ENCODE measurements at regions not wholly inside any gene's neighbourhood (a gene's known extent, or its start where the extent isn't known, plus 50 kb on each side); places are given as distances from the start of the nearest gene placed in this dataset.

DNA sequence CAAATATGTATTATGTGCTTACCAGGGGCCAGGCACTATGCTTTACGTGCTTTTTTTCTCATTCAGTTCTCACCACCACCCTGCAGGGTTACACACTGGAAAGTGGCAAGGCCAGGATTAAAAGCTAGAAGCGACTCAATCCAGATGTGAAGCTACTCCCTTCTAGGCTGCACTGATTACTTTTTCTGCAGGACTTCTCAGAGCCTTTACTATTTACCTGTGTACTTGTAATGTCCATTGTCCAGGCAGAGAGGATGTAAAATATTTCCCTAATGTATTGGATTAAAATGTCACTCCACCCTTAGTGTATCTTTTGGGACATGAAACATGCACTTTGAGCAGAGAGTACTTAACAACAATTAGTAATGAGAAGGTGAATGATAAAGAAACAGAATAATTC is 287.5 kb upstream of the EEF2KMT start:
- TF ChIP-seq FOXM1 (IDR thresholded peaks at IDR 0.05; ENCODE audit: borderline replicate concordance, low read depth), result no peak
- no peak for TF ChIP-seq TEAD4 (IDR thresholded peaks at IDR 0.05)
- TF ChIP-seq TAF1 (IDR thresholded peaks at IDR 0.05; ENCODE audit: low read depth), result no peak
- TF ChIP-seq, protein P1, sequence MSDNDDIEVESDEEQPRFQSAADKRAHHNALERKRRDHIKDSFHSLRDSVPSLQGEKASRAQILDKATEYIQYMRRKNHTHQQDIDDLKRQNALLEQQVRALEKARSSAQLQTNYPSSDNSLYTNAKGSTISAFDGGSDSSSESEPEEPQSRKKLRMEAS (IDR thresholded peaks at IDR 0.05), result no peak
- no peak for TF ChIP-seq EGR1 (IDR thresholded peaks at IDR 0.05)
- TF ChIP-seq RAD21 (IDR thresholded peaks at IDR 0.05; ENCODE audit: low read depth), result no peak
- TF ChIP-seq TCF12 (IDR thresholded peaks at IDR 0.05; ENCODE audit: low read depth), result no peak
- no peak for TF ChIP-seq CREB1 (IDR thresholded peaks at IDR 0.05; ENCODE audit: low read depth)
- TF ChIP-seq, protein P2, sequence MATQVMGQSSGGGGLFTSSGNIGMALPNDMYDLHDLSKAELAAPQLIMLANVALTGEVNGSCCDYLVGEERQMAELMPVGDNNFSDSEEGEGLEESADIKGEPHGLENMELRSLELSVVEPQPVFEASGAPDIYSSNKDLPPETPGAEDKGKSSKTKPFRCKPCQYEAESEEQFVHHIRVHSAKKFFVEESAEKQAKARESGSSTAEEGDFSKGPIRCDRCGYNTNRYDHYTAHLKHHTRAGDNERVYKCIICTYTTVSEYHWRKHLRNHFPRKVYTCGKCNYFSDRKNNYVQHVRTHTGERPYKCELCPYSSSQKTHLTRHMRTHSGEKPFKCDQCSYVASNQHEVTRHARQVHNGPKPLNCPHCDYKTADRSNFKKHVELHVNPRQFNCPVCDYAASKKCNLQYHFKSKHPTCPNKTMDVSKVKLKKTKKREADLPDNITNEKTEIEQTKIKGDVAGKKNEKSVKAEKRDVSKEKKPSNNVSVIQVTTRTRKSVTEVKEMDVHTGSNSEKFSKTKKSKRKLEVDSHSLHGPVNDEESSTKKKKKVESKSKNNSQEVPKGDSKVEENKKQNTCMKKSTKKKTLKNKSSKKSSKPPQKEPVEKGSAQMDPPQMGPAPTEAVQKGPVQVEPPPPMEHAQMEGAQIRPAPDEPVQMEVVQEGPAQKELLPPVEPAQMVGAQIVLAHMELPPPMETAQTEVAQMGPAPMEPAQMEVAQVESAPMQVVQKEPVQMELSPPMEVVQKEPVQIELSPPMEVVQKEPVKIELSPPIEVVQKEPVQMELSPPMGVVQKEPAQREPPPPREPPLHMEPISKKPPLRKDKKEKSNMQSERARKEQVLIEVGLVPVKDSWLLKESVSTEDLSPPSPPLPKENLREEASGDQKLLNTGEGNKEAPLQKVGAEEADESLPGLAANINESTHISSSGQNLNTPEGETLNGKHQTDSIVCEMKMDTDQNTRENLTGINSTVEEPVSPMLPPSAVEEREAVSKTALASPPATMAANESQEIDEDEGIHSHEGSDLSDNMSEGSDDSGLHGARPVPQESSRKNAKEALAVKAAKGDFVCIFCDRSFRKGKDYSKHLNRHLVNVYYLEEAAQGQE (IDR thresholded peaks at IDR 0.05; ENCODE audit: low read depth), result no peak
- no peak for TF ChIP-seq CEBPB (IDR thresholded peaks at IDR 0.05)

DNA sequence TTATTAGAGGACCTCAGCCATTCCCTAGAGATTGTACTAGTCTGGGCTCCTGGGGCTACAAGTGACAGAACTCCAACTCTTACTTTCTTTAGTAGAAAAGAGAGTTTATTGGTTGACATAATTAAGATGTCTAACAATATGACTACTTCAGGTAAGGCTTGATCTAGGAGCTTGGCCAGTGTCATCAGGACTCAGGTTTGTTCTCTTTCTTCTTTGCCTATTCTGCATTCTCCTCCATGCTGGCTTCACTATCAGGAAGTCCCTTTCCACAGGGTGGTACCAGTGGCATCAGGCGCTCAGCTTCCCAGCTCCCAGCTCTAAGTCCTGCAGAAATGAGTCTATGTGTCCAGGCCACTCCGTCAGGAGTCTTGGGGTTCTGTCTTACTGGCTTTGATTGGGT is 286.1 kb upstream of the EEF2KMT start:
- no peak for TF ChIP-seq YY1 (IDR thresholded peaks at IDR 0.05; ENCODE audit: low read depth)
- TF ChIP-seq, protein P3, sequence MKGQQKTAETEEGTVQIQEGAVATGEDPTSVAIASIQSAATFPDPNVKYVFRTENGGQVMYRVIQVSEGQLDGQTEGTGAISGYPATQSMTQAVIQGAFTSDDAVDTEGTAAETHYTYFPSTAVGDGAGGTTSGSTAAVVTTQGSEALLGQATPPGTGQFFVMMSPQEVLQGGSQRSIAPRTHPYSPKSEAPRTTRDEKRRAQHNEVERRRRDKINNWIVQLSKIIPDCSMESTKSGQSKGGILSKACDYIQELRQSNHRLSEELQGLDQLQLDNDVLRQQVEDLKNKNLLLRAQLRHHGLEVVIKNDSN (IDR thresholded peaks at IDR 0.05), result no peak
- TF ChIP-seq CREB1 (IDR thresholded peaks at IDR 0.05; ENCODE audit: low read depth), result no peak
- no peak for TF ChIP-seq NFIC (IDR thresholded peaks at IDR 0.05)
- TF ChIP-seq CEBPB (IDR thresholded peaks at IDR 0.05), result no peak

DNA sequence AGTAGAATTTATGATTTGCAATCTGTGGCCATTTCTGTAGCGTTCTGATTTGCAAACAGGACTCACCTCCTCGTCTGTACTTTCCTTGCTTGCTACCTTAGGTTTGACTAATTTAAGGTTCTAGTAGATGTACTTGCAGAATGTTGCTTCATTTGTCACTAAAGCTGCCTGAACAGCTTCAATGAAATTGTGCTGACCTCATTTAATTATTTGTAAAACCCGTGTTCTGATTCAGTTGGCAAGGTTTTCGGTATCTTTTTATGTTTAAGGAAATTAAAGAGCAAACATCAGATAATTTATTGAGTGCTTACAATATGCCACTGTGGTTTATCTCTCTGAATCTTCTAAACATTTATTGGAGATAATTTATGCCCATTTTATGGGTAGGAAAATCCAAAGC is 284.9 kb upstream of the EEF2KMT start:
- TF ChIP-seq YY1 (IDR thresholded peaks at IDR 0.05; ENCODE audit: low read depth) (no peak), TCF12 (IDR thresholded peaks at IDR 0.05; ENCODE audit: low read depth) (no peak), EGR1 (IDR thresholded peaks at IDR 0.05) (no peak), ZBTB7A (IDR thresholded peaks at IDR 0.05; ENCODE audit: low read depth) (no peak)

DNA sequence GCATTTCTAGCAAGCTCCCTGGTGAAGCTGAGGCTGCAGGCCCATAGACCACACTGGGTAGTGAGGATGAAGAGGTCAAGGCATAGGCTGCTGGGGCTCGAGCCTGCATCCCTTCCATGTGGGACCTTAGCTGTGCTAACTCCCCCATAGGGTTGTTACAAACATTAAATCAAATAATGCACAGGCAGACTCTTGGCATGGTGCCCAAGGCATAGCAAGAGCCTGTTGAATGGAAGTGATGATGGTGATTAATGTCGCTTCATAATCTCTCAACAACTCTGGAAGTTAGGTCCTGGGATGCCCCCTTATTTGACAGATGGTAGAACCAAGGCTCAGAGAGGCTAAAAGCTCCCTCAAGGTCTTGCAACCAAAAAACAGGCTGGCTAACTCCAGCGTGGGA is 283.9 kb upstream of the EEF2KMT start:
- TF ChIP-seq CREB1 (IDR thresholded peaks at IDR 0.05; ENCODE audit: low read depth) (no peak), EGR1 (IDR thresholded peaks at IDR 0.05) (no peak), TEAD4 (IDR thresholded peaks at IDR 0.05) (no peak), FOXM1 (IDR thresholded peaks at IDR 0.05; ENCODE audit: borderline replicate concordance, low read depth) (no peak), ZBTB7A (IDR thresholded peaks at IDR 0.05; ENCODE audit: low read depth) (no peak), TCF12 (IDR thresholded peaks at IDR 0.05; ENCODE audit: low read depth) (no peak), TAF1 (IDR thresholded peaks at IDR 0.05; ENCODE audit: low read depth) (no peak)
- TF ChIP-seq, protein P3 (IDR thresholded peaks at IDR 0.05), result no peak
- TF ChIP-seq, protein P2 (IDR thresholded peaks at IDR 0.05; ENCODE audit: low read depth), result no peak
- TF ChIP-seq, protein P1 (IDR thresholded peaks at IDR 0.05), result no peak

DNA sequence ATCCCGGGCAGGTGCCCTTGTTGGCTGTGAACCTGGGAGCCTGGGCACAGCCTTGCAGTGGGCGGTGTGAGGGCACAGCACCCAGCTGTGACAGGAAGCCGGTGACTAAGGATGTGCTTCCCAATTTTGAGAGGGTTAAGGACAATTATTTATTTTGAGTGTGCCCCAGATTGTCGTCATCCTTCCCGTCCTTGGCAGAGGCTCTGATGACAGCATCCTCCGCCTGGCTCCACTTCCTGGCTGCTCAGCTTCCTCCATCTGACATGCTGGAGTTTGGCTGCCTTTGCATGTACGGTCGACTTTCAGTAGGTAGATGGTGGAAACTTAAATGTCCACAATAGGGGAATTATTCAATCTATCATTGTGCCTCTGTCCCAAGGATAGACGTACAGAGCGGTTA is 282.4 kb upstream of the EEF2KMT start:
- TF ChIP-seq FOXM1 (IDR thresholded peaks at IDR 0.05; ENCODE audit: borderline replicate concordance, low read depth) (no peak), CREB1 (IDR thresholded peaks at IDR 0.05; ENCODE audit: low read depth) (no peak), TEAD4 (IDR thresholded peaks at IDR 0.05) (no peak), CEBPB (IDR thresholded peaks at IDR 0.05) (no peak), EGR1 (IDR thresholded peaks at IDR 0.05) (no peak)
- TF ChIP-seq, protein P2 (IDR thresholded peaks at IDR 0.05; ENCODE audit: low read depth), result no peak
- TF ChIP-seq, protein P1 (IDR thresholded peaks at IDR 0.05), result no peak

Data from Ishikawa (cell line).